Mesodermal cell (in vitro differentiated cells): ENCODE measurements at regions not wholly inside any gene's neighbourhood (a gene's known extent, or its start where the extent isn't known, plus 50 kb on each side); places are given as distances from the start of the nearest gene placed in this dataset.

Experiments
- H3K27ac ChIP-seq: 2 replicates; pipeline ENCODE4 v1.7.0; 2013; ENCODE audit warnings: mild to moderate bottlenecking, low read depth, low read length, moderate library complexity; ENCODE audit not compliant: severe bottlenecking
- H3K36me3 ChIP-seq: 2 replicates; pipeline ENCODE4 v1.7.1; 2013; ENCODE audit warnings: mild to moderate bottlenecking, low read length, moderate library complexity; ENCODE audit not compliant: control insufficient read depth, insufficient read depth
- H3K4me1 ChIP-seq: one replicate; pipeline ENCODE4 v1.7.1; 2013; ENCODE audit warnings: mild to moderate bottlenecking, low read length; ENCODE audit not compliant: insufficient read depth, control insufficient read depth, poor library complexity, severe bottlenecking
- H3K4me3 ChIP-seq: 2 replicates; pipeline ENCODE4 v1.7.0; 2013; ENCODE audit warnings: low read length, control low read depth, mild to moderate bottlenecking; ENCODE audit not compliant: insufficient read depth, poor library complexity, severe bottlenecking; ENCODE audit errors: extremely low read depth
- H3K9me3 ChIP-seq: 2 replicates; pipeline ENCODE4 v1.7.1; 2013; ENCODE audit warnings: mild to moderate bottlenecking, low read length, moderate library complexity; ENCODE audit not compliant: control insufficient read depth
- WGBS, 2 experiments: methylation state at CpG; one replicate each; pipeline ENCODE4 v1.1.5; 2013; ENCODE audit warnings: missing lambda C conversion rate in 2 of 2; ENCODE audit not compliant: insufficient coverage in 2 of 2; 5-methylcytosine and 5-hydroxymethylcytosine counted together

DNA sequence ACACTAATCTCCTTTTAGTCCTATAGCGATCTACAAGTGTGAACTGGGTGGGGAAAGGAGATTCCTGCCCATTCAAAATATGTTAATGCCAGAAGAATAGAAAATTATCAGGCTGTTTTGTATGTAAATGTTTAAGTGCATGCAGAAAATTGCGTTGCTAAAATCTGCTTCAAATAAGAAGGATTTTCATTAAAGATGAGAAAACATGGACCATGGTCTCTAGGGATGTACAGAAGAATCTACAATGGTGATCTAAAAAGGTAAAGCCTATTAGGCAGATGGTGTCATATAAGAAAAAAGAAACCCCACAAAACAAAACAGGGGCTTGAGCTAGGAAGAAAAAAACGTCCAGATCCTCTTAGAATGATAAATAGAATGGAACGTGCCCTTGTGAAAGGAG lies 287.5 kb upstream of the ROBO1 start:
- 56 to 71% methylated on average over 1 of the region's 4 CpGs for WGBS, 2 experiments
- Histone ChIP-seq H3K27ac (no peak overlapping the region), H3K36me3 (no peaks in the 10 kb centered on the region), H3K9me3 (no peaks in the 10 kb centered on the region), H3K4me1 (no peaks in the 10 kb centered on the region), H3K4me3 (no peak overlapping the region)

DNA sequence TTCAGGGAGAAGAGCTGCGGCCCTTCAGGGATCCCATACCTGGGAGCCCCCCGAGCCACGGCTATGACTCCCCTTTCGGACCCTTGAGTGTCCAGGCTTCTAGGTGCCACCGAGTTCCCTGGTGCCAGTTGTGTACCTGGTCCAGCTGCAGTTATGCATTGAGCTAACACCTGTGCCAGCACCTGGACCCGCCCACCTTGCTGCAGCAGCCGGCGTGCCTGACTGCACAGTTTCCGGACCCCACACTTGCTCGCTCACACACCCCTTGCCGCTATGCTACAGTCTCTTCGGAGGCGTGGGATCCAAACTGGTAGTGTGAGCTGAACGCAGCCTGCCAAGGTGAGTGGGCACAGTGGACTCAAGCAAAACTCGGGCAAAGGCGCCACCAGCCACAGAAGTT lies 284.5 kb upstream of the ROBO1 start:
- H3K27ac ChIP-seq: no peak overlapping the region

DNA sequence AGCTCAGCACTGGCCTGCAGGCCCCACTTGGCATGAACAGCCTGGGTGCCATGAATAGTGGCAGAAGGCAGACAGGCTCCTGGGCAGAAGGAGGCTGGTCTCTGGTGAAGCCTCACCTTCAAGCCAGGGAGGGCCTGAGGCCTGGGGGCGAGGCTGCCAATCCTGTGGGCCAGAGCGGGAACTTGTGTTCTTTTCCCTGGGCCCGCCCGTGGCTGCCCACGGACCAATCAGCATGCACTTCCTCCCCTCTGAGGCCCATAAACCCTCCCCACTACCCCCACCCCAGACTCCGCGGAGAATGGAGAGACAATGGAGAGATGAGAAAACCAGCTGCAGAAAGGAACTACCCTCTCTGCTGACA lies 283.8 kb upstream of the ROBO1 start:
- 83% methylated on average over 1 of the region's 7 CpGs; no CpG with 5 or more reads in 1 of the 2 experiments for WGBS, 2 experiments
- no peaks in the 10 kb centered on the region for H3K4me1 ChIP-seq
- H3K27ac ChIP-seq: no peak overlapping the region
- H3K4me3 ChIP-seq: no peak overlapping the region
- H3K36me3 ChIP-seq: no peaks in the 10 kb centered on the region
- no peaks in the 10 kb centered on the region for H3K9me3 ChIP-seq

More for the DNA sequence above, 284.5 kb upstream of the ROBO1 start:
- Histone ChIP-seq H3K4me3 (no peak overlapping the region), H3K9me3 (no peaks in the 10 kb centered on the region), H3K4me1 (no peaks in the 10 kb centered on the region), H3K36me3 (no peaks in the 10 kb centered on the region)
- 93 to 95% methylated on average over 13 to 14 of the region's 16 CpGs for WGBS, 2 experiments

DNA sequence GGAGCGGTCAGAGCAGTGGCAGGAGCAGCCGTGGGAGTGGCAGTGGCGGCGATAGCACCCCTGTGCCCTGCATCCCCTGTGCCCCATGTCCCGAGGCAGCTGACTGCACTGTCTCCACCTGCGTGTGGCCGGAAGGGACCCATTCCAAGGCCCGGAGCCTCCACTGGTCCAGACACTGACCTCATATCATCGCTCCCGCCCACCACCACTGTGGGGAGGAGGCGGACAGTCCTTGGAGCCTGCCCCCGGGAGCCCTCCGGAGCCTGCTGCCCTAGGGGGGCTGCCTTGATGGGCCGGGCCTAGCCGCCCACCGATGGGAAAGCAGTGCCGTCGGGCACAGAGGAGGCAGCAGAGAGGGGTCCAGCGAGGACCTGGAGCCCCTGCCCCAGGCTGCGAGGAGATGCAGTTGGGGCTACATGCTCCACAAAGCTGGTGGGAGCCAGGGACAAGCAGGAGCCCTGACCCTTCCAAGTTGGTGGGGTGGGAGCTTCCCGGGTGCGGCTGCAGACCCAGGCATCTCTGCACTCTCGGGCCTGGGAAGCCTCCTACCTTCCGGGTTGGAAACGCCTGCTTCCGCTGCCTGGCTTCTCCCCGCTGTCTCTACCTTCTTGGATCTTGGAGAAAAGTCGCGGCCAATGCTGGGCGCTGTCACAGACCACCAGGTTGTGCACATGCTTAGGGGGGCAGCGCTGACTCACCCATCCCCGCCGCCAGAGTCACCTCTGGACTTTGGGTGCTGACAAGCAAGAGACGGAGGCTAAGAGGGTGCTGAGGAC lies 283.2 kb upstream of the ROBO1 start:
- H3K9me3 ChIP-seq: no peaks in the 10 kb centered on the region
- 92 to 98% methylated on average over 17 to 33 of the region's 34 CpGs for WGBS, 2 experiments
- H3K36me3 ChIP-seq: no peaks in the 10 kb centered on the region
- no peak overlapping the region for H3K4me3 ChIP-seq
- no peaks in the 10 kb centered on the region for H3K4me1 ChIP-seq
- H3K27ac ChIP-seq: no peak overlapping the region

DNA sequence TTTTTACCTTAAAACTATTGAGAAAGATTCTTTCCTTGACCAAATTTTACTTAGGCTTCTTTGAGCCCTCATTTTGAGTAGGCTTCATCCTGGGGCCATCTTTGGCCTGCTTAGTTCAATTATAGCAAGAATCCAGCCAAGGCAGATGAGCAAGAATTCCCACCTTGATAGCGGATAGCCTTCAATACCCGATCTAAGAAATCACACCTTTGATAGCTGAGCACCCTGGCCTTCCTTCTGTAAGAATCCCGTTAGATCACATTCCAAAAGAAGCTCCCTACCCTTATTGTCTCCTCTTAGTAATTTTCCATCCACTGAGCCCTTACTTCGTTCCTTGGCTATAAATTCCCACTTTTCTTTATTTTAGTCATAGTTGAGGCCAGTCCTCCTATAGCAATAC lies 275.4 kb upstream of the ROBO1 start:
- Histone ChIP-seq H3K4me1 (no peaks in the 10 kb centered on the region), H3K4me3 (no peak overlapping the region), H3K27ac (no peak overlapping the region), H3K36me3 (no peaks in the 10 kb centered on the region), H3K9me3 (no peaks in the 10 kb centered on the region)
- 90% methylated on average over 3 to 4 of the region's 4 CpGs for WGBS, 2 experiments

DNA sequence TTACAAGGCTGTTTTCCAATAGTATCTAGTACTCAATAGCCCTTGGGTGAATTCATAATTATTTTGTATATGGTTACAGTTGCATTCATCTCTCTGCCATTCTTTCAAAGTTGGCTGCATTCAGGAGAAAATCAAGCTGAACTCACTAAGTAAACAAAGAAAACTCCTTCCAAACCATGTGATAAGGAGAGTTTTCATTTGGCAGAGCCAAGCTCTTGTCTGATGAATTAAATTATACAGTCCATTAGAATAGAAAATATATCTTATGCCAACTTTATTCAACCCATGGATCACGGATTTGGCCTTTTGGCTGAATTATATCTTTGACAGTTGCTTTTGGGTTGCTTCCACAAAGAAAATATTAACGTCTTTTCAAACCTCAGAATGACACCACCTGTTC lies 272.3 kb upstream of the ROBO1 start:
- H3K4me3 ChIP-seq: no peak overlapping the region
- H3K9me3 ChIP-seq: no peaks in the 10 kb centered on the region
- WGBS, 2 experiments: no CpG with 5 or more reads among the region's 2 CpGs
- H3K36me3 ChIP-seq: no peaks in the 10 kb centered on the region
- no peak overlapping the region for H3K27ac ChIP-seq
- H3K4me1 ChIP-seq: no peaks in the 10 kb centered on the region

DNA sequence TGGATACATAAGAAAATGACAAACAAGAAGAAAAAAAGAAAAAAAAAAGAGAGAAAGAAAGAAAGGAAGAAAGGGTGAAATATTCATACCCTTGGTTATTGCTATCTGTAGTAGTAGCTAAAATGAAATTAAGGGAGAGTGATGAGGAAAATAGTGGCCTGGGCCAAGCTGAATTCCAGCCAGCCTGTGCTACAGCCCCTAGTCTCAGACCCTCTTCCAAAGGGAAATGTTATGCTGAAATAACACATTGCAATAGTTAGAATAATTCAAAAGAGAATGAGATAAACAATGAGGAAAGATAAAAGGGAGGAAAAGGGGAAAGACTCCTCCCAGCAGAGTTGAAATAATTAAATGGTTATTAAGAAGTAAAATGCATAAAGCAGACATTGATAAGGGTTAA lies 268.4 kb upstream of the ROBO1 start:
- Histone ChIP-seq H3K27ac (no peak overlapping the region), H3K4me3 (no peak overlapping the region), H3K36me3 (no peaks in the 10 kb centered on the region), H3K9me3 (no peaks in the 10 kb centered on the region), H3K4me1 (no peaks in the 10 kb centered on the region)

DNA sequence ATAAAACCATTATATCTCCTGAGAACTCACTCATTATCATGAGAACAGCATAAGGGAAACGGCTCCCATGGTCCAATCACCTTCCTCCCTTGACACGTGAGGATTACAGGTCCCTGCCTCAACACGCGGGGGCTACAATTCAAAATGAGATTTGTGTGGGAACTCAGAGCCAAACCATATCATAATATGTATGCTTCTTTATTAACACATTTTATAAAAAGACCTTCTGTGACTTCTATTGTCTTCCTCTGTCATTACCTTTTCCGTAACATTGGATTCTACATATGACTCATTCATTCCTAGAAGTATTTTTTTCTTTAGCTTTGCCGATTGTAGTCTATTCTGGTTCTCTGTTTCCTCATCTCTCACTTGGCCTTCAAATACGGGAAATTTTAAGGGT lies 267.2 kb upstream of the ROBO1 start:
- Histone ChIP-seq H3K4me3 (no peak overlapping the region), H3K36me3 (no peaks in the 10 kb centered on the region), H3K4me1 (no peaks in the 10 kb centered on the region), H3K27ac (no peak overlapping the region), H3K9me3 (no peaks in the 10 kb centered on the region)
- 79 to 89% methylated on average over 3 of the region's 7 CpGs for WGBS, 2 experiments

DNA sequence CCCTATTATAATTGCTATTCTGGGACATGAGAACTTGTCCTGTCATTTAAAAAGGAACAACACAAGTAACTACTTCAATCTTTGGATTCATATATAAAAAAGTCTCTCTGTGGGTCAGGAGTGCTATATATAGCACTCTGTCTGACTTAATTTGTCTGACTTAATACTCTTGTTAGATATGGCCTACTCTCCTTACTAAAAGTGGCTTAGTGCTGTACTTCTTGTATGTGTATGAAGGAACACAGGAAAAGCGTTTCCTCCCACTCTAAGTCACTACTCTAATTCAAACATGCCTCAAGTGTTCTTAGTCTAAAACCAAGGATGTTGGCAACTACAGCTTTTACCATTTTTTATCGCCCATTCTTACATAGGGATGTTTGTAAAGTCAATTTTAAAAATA lies 255.2 kb upstream of the ROBO1 start:
- WGBS, 2 experiments: no CpG with 5 or more reads among the region's 2 CpGs

DNA sequence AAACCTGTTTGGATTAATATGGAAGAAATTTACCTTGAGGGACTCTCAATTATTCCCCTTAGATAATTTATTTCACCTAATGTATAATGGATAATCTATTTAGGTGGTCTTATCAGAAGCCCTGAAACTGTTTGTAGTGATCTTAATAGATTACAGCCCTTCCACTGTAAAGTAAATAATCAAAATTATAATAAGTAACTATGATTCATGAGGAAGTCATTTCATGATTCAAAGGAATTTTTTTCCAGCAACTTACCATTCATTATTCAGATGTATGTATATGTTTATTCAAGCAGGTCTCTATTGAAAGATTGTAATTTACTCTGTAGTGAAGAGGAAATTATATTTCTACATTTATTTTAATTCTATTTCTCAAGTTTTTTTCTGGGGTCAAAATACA lies 250.6 kb upstream of the ROBO1 start:
- Histone ChIP-seq H3K27ac (no peak overlapping the region), H3K36me3 (no peaks in the 10 kb centered on the region), H3K4me3 (no peak overlapping the region), H3K4me1 (no peaks in the 10 kb centered on the region), H3K9me3 (no peaks in the 10 kb centered on the region)

More for the DNA sequence above, 255.2 kb upstream of the ROBO1 start:
- Histone ChIP-seq H3K4me1 (no peaks in the 10 kb centered on the region), H3K4me3 (no peak overlapping the region), H3K9me3 (no peaks in the 10 kb centered on the region), H3K27ac (no peak overlapping the region), H3K36me3 (no peaks in the 10 kb centered on the region)

DNA sequence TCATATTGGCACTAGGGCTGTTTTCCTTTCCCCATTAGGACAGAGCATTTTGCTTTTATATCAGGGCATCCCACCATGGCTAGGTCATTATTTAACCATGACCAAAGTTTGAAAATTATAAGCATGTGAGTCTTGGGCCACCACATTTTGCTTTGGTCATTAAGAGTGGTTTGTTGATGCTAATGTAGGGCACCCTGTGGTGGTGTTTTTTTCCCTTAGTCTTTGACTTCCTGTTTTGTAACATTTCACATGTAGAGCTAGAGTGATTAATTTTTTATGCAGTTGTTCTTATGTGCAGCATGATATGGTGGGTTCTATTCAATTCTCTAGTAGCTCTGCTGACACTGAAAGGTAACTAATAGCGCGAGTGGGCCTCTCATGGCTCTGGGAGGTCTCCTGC lies 249.6 kb upstream of the ROBO1 start:
- H3K27ac ChIP-seq: no peak overlapping the region
- WGBS, 2 experiments: 71% methylated on average over 2 of the region's 2 CpGs; no CpG with 5 or more reads in 1 of the 2 experiments
- H3K36me3 ChIP-seq: no peaks in the 10 kb centered on the region
- H3K9me3 ChIP-seq: no peaks in the 10 kb centered on the region
- no peak overlapping the region for H3K4me3 ChIP-seq
- no peaks in the 10 kb centered on the region for H3K4me1 ChIP-seq
